ENCODE measurements at regions not wholly inside any gene's neighbourhood (a gene's known extent, or its start where the extent isn't known, plus 50 kb on each side); places are given as distances from the start of the nearest gene placed in this dataset.

- no peaks in the 10 kb centered on the region for H3K4me1 ChIP-seq (ENCODE audit: insufficient read depth, low read length, severe bottlenecking)
- no peaks in the 10 kb centered on the region for H3K36me3 ChIP-seq (ENCODE audit: insufficient read depth, low read length)
- no peak overlapping the region for H3K27ac ChIP-seq (ENCODE audit: low read depth, low read length, poor library complexity, severe bottlenecking)
- H4K20me1 ChIP-seq (ENCODE audit: insufficient read depth, low read length): no peaks in the 10 kb centered on the region
- no peak overlapping the region for H2AFZ ChIP-seq (ENCODE audit: low read length)
- H3F3A ChIP-seq (ENCODE audit: insufficient read depth, low read length): no peaks in the 10 kb centered on the region
- no peaks in the 10 kb centered on the region for H3K79me2 ChIP-seq (ENCODE audit: insufficient read depth, low read length)
- no peak overlapping the region for H3K4me3 ChIP-seq (ENCODE audit: low read depth, low read length, poor library complexity, severe bottlenecking)
- no peaks in the 10 kb centered on the region for H3K9me2 ChIP-seq (ENCODE audit: low read depth, low read length)
- H3K9me3 ChIP-seq (ENCODE audit: low read length): no peaks in the 10 kb centered on the region
- no peak overlapping the region for H3K9ac ChIP-seq (ENCODE audit: low read length)
- H3K27me3 ChIP-seq (ENCODE audit: insufficient read depth, low read length): no peaks in the 10 kb centered on the region
- TF ChIP-seq EZH2 (IDR thresholded peaks at IDR 0.05; ENCODE audit: borderline replicate concordance, low read length) (no peak), CTCF (IDR thresholded peaks at IDR 0.05; ENCODE audit: low read length) (no peak)
- H3K4me2 ChIP-seq (ENCODE audit: low read length): no peak overlapping the region
These were observed 907.6 kb upstream of the FLRT2 start for GRCh38 chr14:84622357-84622756.

GRCh38 chr14:84643446-84643845 lies 886.5 kb upstream of the FLRT2 start:
- Histone ChIP-seq H3K4me1 (ENCODE audit: insufficient read depth, low read length, severe bottlenecking) (no peaks in the 10 kb centered on the region), H3K27ac (ENCODE audit: low read depth, low read length, poor library complexity, severe bottlenecking) (no peak overlapping the region), H3K9me3 (ENCODE audit: low read length) (no peaks in the 10 kb centered on the region), H3K79me2 (ENCODE audit: insufficient read depth, low read length) (no peaks in the 10 kb centered on the region), H3K4me3 (ENCODE audit: low read depth, low read length, poor library complexity, severe bottlenecking) (no peak overlapping the region), H3K9me2 (ENCODE audit: low read depth, low read length) (no peaks in the 10 kb centered on the region), H3F3A (ENCODE audit: insufficient read depth, low read length) (no peaks in the 10 kb centered on the region), H3K27me3 (ENCODE audit: insufficient read depth, low read length) (no peaks in the 10 kb centered on the region), H4K20me1 (ENCODE audit: insufficient read depth, low read length) (no peaks in the 10 kb centered on the region), H2AFZ (ENCODE audit: low read length) (no peak overlapping the region), H3K4me2 (ENCODE audit: low read length) (no peak overlapping the region), H3K9ac (ENCODE audit: low read length) (no peak overlapping the region), H3K36me3 (ENCODE audit: insufficient read depth, low read length) (no peaks in the 10 kb centered on the region)
- TF ChIP-seq CTCF (IDR thresholded peaks at IDR 0.05; ENCODE audit: low read length) (no peak), EZH2 (IDR thresholded peaks at IDR 0.05; ENCODE audit: borderline replicate concordance, low read length) (no peak)

GRCh38 chr14:84646786-84647500 lies 883.0 kb upstream of the FLRT2 start:
- Histone ChIP-seq H3K9me3 (ENCODE audit: low read length) (no peaks in the 10 kb centered on the region), H3F3A (ENCODE audit: insufficient read depth, low read length) (no peaks in the 10 kb centered on the region), H3K79me2 (ENCODE audit: insufficient read depth, low read length) (no peaks in the 10 kb centered on the region), H3K27me3 (ENCODE audit: insufficient read depth, low read length) (no peaks in the 10 kb centered on the region), H3K27ac (ENCODE audit: low read depth, low read length, poor library complexity, severe bottlenecking) (no peak overlapping the region), H4K20me1 (ENCODE audit: insufficient read depth, low read length) (no peaks in the 10 kb centered on the region), H3K4me2 (ENCODE audit: low read length) (no peak overlapping the region), H2AFZ (ENCODE audit: low read length) (no peak overlapping the region), H3K9me2 (ENCODE audit: low read depth, low read length) (no peaks in the 10 kb centered on the region), H3K9ac (ENCODE audit: low read length) (no peak overlapping the region), H3K4me1 (ENCODE audit: insufficient read depth, low read length, severe bottlenecking) (no peaks in the 10 kb centered on the region), H3K4me3 (ENCODE audit: low read depth, low read length, poor library complexity, severe bottlenecking) (no peak overlapping the region), H3K36me3 (ENCODE audit: insufficient read depth, low read length) (no peaks in the 10 kb centered on the region)
- TF ChIP-seq CTCF (IDR thresholded peaks at IDR 0.05; ENCODE audit: low read length) (no peak), EZH2 (IDR thresholded peaks at IDR 0.05; ENCODE audit: borderline replicate concordance, low read length) (no peak)
